HFFc6 (cell line): ENCODE measurements at regions not wholly inside any gene's neighbourhood (a gene's known extent, or its start where the extent isn't known, plus 50 kb on each side); places are given as distances from the start of the nearest gene placed in this dataset.

Experiments used
- DNase-seq: peaks from one replicate; pipeline ENCODE4 v3.0.0-alpha.2; 2018
- H3K27ac Mint-ChIP-seq: 2 replicates; pipeline ENCODE4 v1.8.0; 2020; ENCODE audit warnings: mild to moderate bottlenecking, mixed read lengths
- H3K27me3 Mint-ChIP-seq: 2 replicates; pipeline ENCODE4 v1.8.0; 2021; ENCODE audit warnings: mild to moderate bottlenecking, moderate library complexity, mixed read lengths; ENCODE audit not compliant: insufficient read depth
- H3K36me3 Mint-ChIP-seq: 2 replicates; pipeline ENCODE4 v1.8.0; 2021; ENCODE audit warnings: low read depth, mixed read lengths
- H3K4me1 Mint-ChIP-seq: 2 replicates; pipeline ENCODE4 v1.8.0; 2020; ENCODE audit warnings: low read depth, mixed read lengths
- H3K4me3 Mint-ChIP-seq: 2 replicates; pipeline ENCODE4 v1.8.0; 2020; ENCODE audit warnings: mild to moderate bottlenecking, moderate library complexity, mixed read lengths
- H3K9me3 Mint-ChIP-seq: 2 replicates; pipeline ENCODE4 v1.8.0; 2020; ENCODE audit warnings: mild to moderate bottlenecking, mixed read lengths
- CTCF ChIP-seq: fragments of 200-600 bp; sonication (generic); IDR thresholded peaks from 2 replicates; pipeline ENCODE4 v1.5.0; 2021; ENCODE audit warnings: antibody characterized with exemption, mild to moderate bottlenecking

GRCh38 chr1:181413195-181413815 lies 70.0 kb upstream of the CACNA1E start:
- no peak overlapping the region for H3K4me3 Mint-ChIP-seq
- no peak overlapping the region for H3K27ac Mint-ChIP-seq
- DNase-seq: no peak
- TF ChIP-seq CTCF: no peak
- no peaks in the 10 kb centered on the region for H3K9me3 Mint-ChIP-seq
- no peaks in the 10 kb centered on the region for H3K36me3 Mint-ChIP-seq
- H3K4me1 Mint-ChIP-seq: no peaks in the 10 kb centered on the region
- H3K27me3 Mint-ChIP-seq: peaks cover 2% of the 10 kb centered on the region

GRCh38 chr1:181413836-181414235 lies 69.5 kb upstream of the CACNA1E start:
- Mint-ChIP-seq H3K27me3 (peaks cover 2% of the 10 kb centered on the region), H3K4me3 (no peak overlapping the region), H3K27ac (no peak overlapping the region), H3K36me3 (no peaks in the 10 kb centered on the region), H3K4me1 (no peaks in the 10 kb centered on the region), H3K9me3 (no peaks in the 10 kb centered on the region)
- no peak for TF ChIP-seq CTCF
- DNase-seq: no peak

GRCh38 chr1:181416268-181416860 lies 67.0 kb upstream of the CACNA1E start:
- H3K4me1 Mint-ChIP-seq: no peaks in the 10 kb centered on the region
- no peak overlapping the region for H3K4me3 Mint-ChIP-seq
- H3K27ac Mint-ChIP-seq: no peak overlapping the region

DNA sequence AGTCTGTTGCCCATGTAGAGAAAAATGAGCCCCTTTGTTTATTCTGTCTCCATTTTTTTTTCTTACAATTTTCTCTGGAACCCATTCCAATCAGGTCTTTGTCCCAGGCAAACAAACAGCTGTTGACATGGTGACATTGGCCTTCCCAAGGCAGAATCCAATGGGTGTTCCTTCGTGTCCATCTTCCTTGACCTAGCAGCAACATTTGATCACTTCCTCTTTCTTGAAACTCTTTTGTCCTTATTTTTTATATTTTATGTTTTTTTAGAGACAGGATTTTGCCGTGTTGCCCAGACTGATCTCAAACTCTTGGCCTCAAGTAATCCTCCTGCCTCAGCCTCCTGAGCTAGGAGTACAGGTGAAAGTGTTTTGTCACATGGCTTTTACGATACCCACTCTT lies 65.4 kb upstream of the CACNA1E start:
- Mint-ChIP-seq H3K4me1 (no peaks in the 10 kb centered on the region), H3K36me3 (no peaks in the 10 kb centered on the region), H3K27ac (no peak overlapping the region), H3K4me3 (no peak overlapping the region), H3K9me3 (no peaks in the 10 kb centered on the region), H3K27me3 (peaks cover 5% of the 10 kb centered on the region; the same call in 1 of the 2 replicates)
- TF ChIP-seq CTCF: no peak
- DNase-seq: no peak

More at GRCh38 chr1:181416268-181416860, 67.0 kb upstream of the CACNA1E start:
- H3K27me3 Mint-ChIP-seq: peaks cover under 1% of the 10 kb centered on the region
- DNase-seq: no peak
- TF ChIP-seq CTCF: no peak
- no peaks in the 10 kb centered on the region for H3K36me3 Mint-ChIP-seq
- H3K9me3 Mint-ChIP-seq: no peaks in the 10 kb centered on the region

- H3K27me3 Mint-ChIP-seq: peaks cover 13% of the 10 kb centered on the region
Measured at GRCh38 chr1:181423301-181423918, 59.9 kb upstream of the CACNA1E start.

More at GRCh38 chr1:181423301-181423918, 59.9 kb upstream of the CACNA1E start:
- Mint-ChIP-seq H3K27ac (no peak overlapping the region), H3K36me3 (no peaks in the 10 kb centered on the region), H3K4me1 (no peaks in the 10 kb centered on the region), H3K9me3 (no peaks in the 10 kb centered on the region), H3K4me3 (no peak overlapping the region)
- TF ChIP-seq CTCF: peak; percentile 66
- peak; percentile 53 for DNase-seq
